GM12878 (cell line): ENCODE measurements at regions not wholly inside any gene's neighbourhood (a gene's known extent, or its start where the extent isn't known, plus 50 kb on each side); places are given as distances from the start of the nearest gene placed in this dataset.

Source experiments
- ATAC-seq: fragments of 200-7000 bp; cut with Tn5 transposase; 3 replicates; pipeline ENCODE4 v1.9.1; 2020; ENCODE audit warnings: mild to moderate bottlenecking, moderate library complexity
- BruUV-seq: library from RNA; stranded (reverse); fragments of 400-500 nt; replicated peaks from 2 replicates; lab custom pipeline; 2021; lab: Mats Ljungman, UMichigan
- CTCF ChIA-PET: fragments of 300-600 bp; sonication (Branson Sonifier 250); formaldehyde crosslinking; extraction: SDS; loops from one replicate; lab custom pipeline; 2021; ENCODE audit warnings: inconsistent platforms; lab: Yijun Ruan, JAX
- POLR2A ChIA-PET: fragments of 350-600 bp; formaldehyde crosslinking; extraction: SDS; loops from one replicate; lab custom pipeline; 2021; ENCODE audit warnings: inconsistent platforms; lab: Charles Lee
- RAD21 ChIA-PET: fragments of 300-600 bp; sonication (Branson Sonifier 250); formaldehyde crosslinking; loops from one replicate; lab custom pipeline; 2023; ENCODE audit warnings: antibody characterized with exemption; ENCODE audit not compliant: unreplicated experiment; lab: Charles Lee
- SMC1A ChIA-PET: fragments of 300-600 bp; sonication (Branson Sonifier 250); formaldehyde crosslinking; loops from one replicate; lab custom pipeline; 2023; ENCODE audit not compliant: unreplicated experiment, uncharacterized antibody; lab: Charles Lee
- DNase-seq: peaks from one replicate; pipeline ENCODE4 v3.0.0-alpha.2; 2011; ENCODE audit warnings: low read depth, low spot score
- FAIRE-seq: peaks from 3 replicates; lab custom pipeline; 2011; peaks lifted over from hg19 to GRCh38; lab: Jason Lieb, UNC
- H2AFZ ChIP-seq: 2 replicates; pipeline ENCODE4 v1.6.0; 2011; ENCODE audit warnings: low read depth, low read length, control low read depth; ENCODE audit not compliant: control insufficient read depth
- H3K27ac ChIP-seq: 2 replicates; pipeline ENCODE4 v1.5.1; 2011; ENCODE audit warnings: control low read depth; ENCODE audit not compliant: control insufficient read depth, insufficient read depth
- H3K27me3 ChIP-seq, 2 experiments: replicated peaks in 1 of 2; 2 replicates each; pipeline versions ENCODE4 v1.6.0 to v1.6.1; 2011; ENCODE audit warnings: low read length in 1 of 2; ENCODE audit not compliant: control insufficient read depth in 2 of 2, insufficient read depth in 2 of 2
- H3K36me3 ChIP-seq, 2 experiments: 2 replicates each; pipeline ENCODE4 v1.5.1; 2011; ENCODE audit warnings: low read length in 1 of 2; ENCODE audit not compliant: control insufficient read depth in 2 of 2, insufficient read depth in 2 of 2
- H3K4me1 ChIP-seq: 2 replicates; pipeline ENCODE4 v1.6.1; 2011; ENCODE audit warnings: mild to moderate bottlenecking, low read length, moderate library complexity, mixed read lengths; ENCODE audit not compliant: control insufficient read depth, insufficient read depth
- H3K4me2 ChIP-seq: 2 replicates; pipeline ENCODE4 v1.6.0; 2011; ENCODE audit warnings: control low read depth; ENCODE audit not compliant: control insufficient read depth, insufficient read depth
- H3K4me3 ChIP-seq: fragments of 200-600 bp; sonication (generic); 2 replicates; pipeline ENCODE4 v1.5.1; 2016
- H3K79me2 ChIP-seq: 2 replicates; pipeline ENCODE4 v1.6.0; 2011; ENCODE audit warnings: low read length; ENCODE audit not compliant: control insufficient read depth, insufficient read depth
- H3K9ac ChIP-seq: 2 replicates; pipeline ENCODE4 v1.8.0; 2011; ENCODE audit warnings: low read length, control low read depth, mixed read lengths; ENCODE audit not compliant: control insufficient read depth, insufficient read depth
- H3K9me3 ChIP-seq: replicated peaks from 3 replicates; pipeline ENCODE4 v1.5.1; 2011; ENCODE audit warnings: mild to moderate bottlenecking, low read length; ENCODE audit not compliant: control insufficient read depth, insufficient read depth
- H4K20me1 ChIP-seq: 2 replicates; pipeline ENCODE4 v1.6.0; 2011; ENCODE audit not compliant: control insufficient read depth, insufficient read depth
- ASH2L ChIP-seq: fragments of 300-600, 200-600 bp; sonication (generic); IDR thresholded peaks from 2 replicates; pipeline ENCODE4 v1.6.1; 2017; ENCODE audit warnings: low read depth, mild to moderate bottlenecking, borderline replicate concordance
- BCLAF1 ChIP-seq: fragments of 450-650 bp; IDR thresholded peaks from 2 replicates; pipeline ENCODE4 v1.6.1; 2017; ENCODE audit warnings: antibody characterized with exemption, mild to moderate bottlenecking, moderate library complexity
- BMI1 ChIP-seq: fragments of 450-650 bp; IDR thresholded peaks from 2 replicates; pipeline ENCODE4 v1.6.1; 2016; ENCODE audit warnings: mild to moderate bottlenecking, moderate library complexity, borderline replicate concordance
- CREM ChIP-seq: IDR thresholded peaks from 2 replicates; pipeline ENCODE4 v1.6.1; 2014; ENCODE audit warnings: antibody characterized with exemption, low read depth
- DPF2 ChIP-seq: fragments of 450-650 bp; IDR thresholded peaks from 2 replicates; pipeline ENCODE4 v1.6.1; 2017; ENCODE audit warnings: mild to moderate bottlenecking
- EZH2 ChIP-seq: IDR thresholded peaks from 2 replicates; pipeline ENCODE4 v1.6.1; 2012; ENCODE audit warnings: low read depth, mild to moderate bottlenecking, control low read depth, inconsistent platforms, low read length, borderline replicate concordance; ENCODE audit not compliant: control insufficient read depth
- HDGF ChIP-seq: fragments of 450-650 bp; IDR thresholded peaks from 2 replicates; pipeline ENCODE4 v1.6.1; 2016; ENCODE audit warnings: antibody characterized with exemption
- IKZF2 ChIP-seq, 2 experiments: fragments of 450-650 bp; IDR thresholded peaks; 2 replicates each; pipeline ENCODE4 v1.6.1; 2017; ENCODE audit warnings: mild to moderate bottlenecking in 2 of 2, moderate library complexity in 2 of 2
- NKRF ChIP-seq: fragments of 450-650 bp; conservative IDR thresholded peaks from 2 replicates; pipeline ENCODE4 v1.6.1; 2017; ENCODE audit warnings: mild to moderate bottlenecking, moderate library complexity
- RAD21 ChIP-seq: IDR thresholded peaks from 2 replicates; pipeline ENCODE4 v1.6.1; 2011; ENCODE audit warnings: mild to moderate bottlenecking, low read depth, low read length, moderate library complexity; ENCODE audit not compliant: insufficient read depth
- RELA ChIP-seq: fragments of 450-650 bp; IDR thresholded peaks from 2 replicates; pipeline ENCODE4 v1.8.0; 2014; ENCODE audit warnings: borderline replicate concordance; ENCODE audit not compliant: partially characterized antibody
- SREBF2 ChIP-seq: IDR thresholded peaks from 2 replicates; pipeline ENCODE4 v1.6.1; 2012; ENCODE audit warnings: mild to moderate bottlenecking, low read length
- ZNF207 ChIP-seq: fragments of 450-650 bp; IDR thresholded peaks from 2 replicates; pipeline ENCODE4 v1.6.1; 2014; ENCODE audit warnings: antibody characterized with exemption, mild to moderate bottlenecking, borderline replicate concordance
- ZNF217 ChIP-seq: fragments of 450-650 bp; IDR thresholded peaks from 2 replicates; pipeline ENCODE4 v1.6.1; 2017; ENCODE audit warnings: antibody characterized with exemption, mild to moderate bottlenecking
- ZNF24 ChIP-seq: fragments of 450-650 bp; IDR thresholded peaks from 2 replicates; pipeline ENCODE4 v1.6.1; 2017; ENCODE audit warnings: antibody characterized with exemption, mild to moderate bottlenecking
- WGBS: methylation state at CpG from one replicate; pipeline ENCODE4 v1.1.6; 2016; ENCODE audit warnings: low lambda C conversion rate; ENCODE audit not compliant: insufficient replicate concordance, insufficient coverage; ENCODE audit errors: missing lambda C conversion rate; 5-methylcytosine and 5-hydroxymethylcytosine counted together
- in situ Hi-C: fragments of 300-500 bp; cut with MboI; formaldehyde crosslinking; loops from 9 replicates; pipeline ENCODE4 v1.14.3; 2018; ENCODE audit warnings: mixed read lengths
- intact Hi-C: fragments of 100-400 bp; cut with micrococcal nuclease; formaldehyde crosslinking; loops from one replicate; pipeline ENCODE4 v1.14.2; 2022; ENCODE audit not compliant: unreplicated experiment

DNA sequence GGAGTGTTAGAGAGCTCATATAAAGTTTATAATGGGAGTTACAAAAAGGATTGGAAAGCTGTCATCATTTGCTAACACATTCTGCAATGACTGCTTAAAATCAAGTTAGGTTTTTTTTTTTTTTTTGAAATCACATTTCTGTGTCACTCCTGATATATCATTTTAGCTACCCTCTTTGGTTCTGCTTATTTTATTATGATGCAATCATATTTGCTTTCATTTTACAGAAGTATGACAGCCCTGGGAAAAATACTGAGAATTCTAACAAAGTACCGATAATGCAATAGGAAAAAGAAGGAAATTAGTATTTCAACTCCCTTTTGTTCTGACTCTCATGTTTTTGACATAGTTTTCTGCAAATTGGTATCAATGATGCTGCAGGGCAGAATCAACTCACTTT lies 71.6 kb upstream of the MDGA2 start:
- H3K9me3 ChIP-seq, result no peaks in the 10 kb centered on the region
- no peaks in the 10 kb centered on the region for H3K36me3 ChIP-seq
- ChIA-PET CTCF (no interaction called here), POLR2A (no interaction called here), SMC1A (interaction anchor here (1.0 kb wide), 1 partner anchor 10 kb away, joined by 3 read pairs; no protein-coding TSS in a partner anchor), RAD21 (no interaction called here)
- no peak overlapping the region for H3K4me2 ChIP-seq
- no peaks in the 10 kb centered on the region for H3K27me3 ChIP-seq
- H3K27ac ChIP-seq, result no peak overlapping the region
- DNase-seq, result no peak
- H3K4me1 ChIP-seq, result no peaks in the 10 kb centered on the region
- no TSS peak for BruUV-seq
- TF ChIP-seq ZNF24 (no peak), IKZF2 (IDR thresholded peaks at IDR 0.05) (no peak), ASH2L (no peak)
- no peaks in the 10 kb centered on the region for H4K20me1 ChIP-seq
- in situ Hi-C loops (no loop called here), intact Hi-C loops (no loop called here)
- no peak overlapping the region for H2AFZ ChIP-seq
- no peak overlapping the region for H3K9ac ChIP-seq
- no peak for FAIRE-seq
- ATAC-seq, result no peak
- H3K4me3 ChIP-seq, result no peak overlapping the region
- WGBS, result 0% methylated on average over 1 of the region's 1 CpG
- no peaks in the 10 kb centered on the region for H3K79me2 ChIP-seq

DNA sequence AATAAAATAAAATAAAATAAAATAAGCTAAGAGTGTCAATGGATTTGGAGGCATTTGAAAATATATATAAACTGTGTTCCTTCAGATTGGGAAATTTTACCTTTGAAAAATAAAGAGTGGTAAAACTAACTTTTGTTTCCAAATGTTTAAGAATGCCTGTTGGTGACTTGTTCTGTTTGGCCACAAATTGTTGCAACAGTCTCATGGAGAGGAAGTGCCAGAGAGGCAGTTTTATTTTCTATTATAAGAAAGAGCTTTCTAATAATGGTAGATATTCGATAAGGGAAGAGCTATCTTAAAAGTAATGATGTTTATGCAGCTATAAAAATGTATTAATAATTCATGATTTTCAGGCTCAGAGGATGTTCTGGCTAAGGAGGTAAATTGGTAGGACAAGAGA lies 68.8 kb upstream of the MDGA2 start:
- Histone ChIP-seq H3K9ac (no peak overlapping the region), H3K36me3 (no peaks in the 10 kb centered on the region), H2AFZ (no peak overlapping the region), H3K79me2 (no peaks in the 10 kb centered on the region), H3K4me3 (no peak overlapping the region), H3K9me3 (no peaks in the 10 kb centered on the region), H3K27me3 (no peaks in the 10 kb centered on the region), H3K4me1 (no peaks in the 10 kb centered on the region), H3K4me2 (no peak overlapping the region), H3K27ac (no peak overlapping the region), H4K20me1 (no peaks in the 10 kb centered on the region)
- DNase-seq (no peak), ATAC-seq (no peak), FAIRE-seq (no peak)
- ChIA-PET CTCF (interaction anchor here (0.7 to 0.9 kb wide), 2 partner anchors 19 to 23 kb away, joined by 3 read pairs; no protein-coding TSS in a partner anchor), SMC1A (interaction anchor here (1.2 kb wide), 1 partner anchor 10 kb away, joined by 5 read pairs; no protein-coding TSS in a partner anchor), RAD21 (no interaction called here), POLR2A (no interaction called here)
- intact Hi-C loops, result no loop called here
- WGBS, result 0% methylated on average over 1 of the region's 1 CpG
- no TSS peak for BruUV-seq
- in situ Hi-C loops, result no loop called here
- TF ChIP-seq CREM (no peak), RELA (no peak), BMI1 (no peak), EZH2 (no peak), NKRF (no peak), RAD21 (no peak), HDGF (no peak), DPF2 (no peak), BCLAF1 (no peak), ZNF217 (no peak), ZNF207 (no peak), SREBF2 (no peak)
